OCI-LY3 (cell line): ENCODE measurements at regions not wholly inside any gene's neighbourhood (a gene's known extent, or its start where the extent isn't known, plus 50 kb on each side); places are given as distances from the start of the nearest gene placed in this dataset.

ENCODE experiments used
- H2AFZ ChIP-seq: fragments of 200-600, 300-600 bp; shearing (Covaris generic); 2 replicates; pipeline ENCODE4 v1.6.0; 2014; ENCODE audit warnings: antibody characterized with exemption, low read depth, low read length
- H3K27ac ChIP-seq: fragments of 200-600, 300-600 bp; sonication (generic); 2 replicates; pipeline ENCODE4 v1.5.1; 2014; ENCODE audit warnings: mild to moderate bottlenecking, low read length, moderate library complexity, mixed read lengths
- H3K27me3 ChIP-seq: fragments of 200-600, 300-600 bp; sonication (generic); 2 replicates; pipeline ENCODE4 v1.6.1; 2014; ENCODE audit warnings: low read depth, low read length, mixed read lengths
- H3K36me3 ChIP-seq: fragments of 200-600, 300-600 bp; sonication (generic); replicated peaks from 2 replicates; pipeline ENCODE3; 2014; ENCODE audit warnings: low read depth, low read length, mixed read lengths
- H3K4me1 ChIP-seq: fragments of 300-600, 200-600 bp; sonication (generic); 2 replicates; pipeline ENCODE4 v1.6.1; 2014; ENCODE audit warnings: low read length, mixed read lengths
- H3K4me2 ChIP-seq: fragments of 200-600, 300-600 bp; sonication (generic); 2 replicates; pipeline ENCODE4 v1.6.1; 2014; ENCODE audit warnings: low read length, mixed read lengths
- H3K4me3 ChIP-seq: fragments of 300-600, 200-600 bp; sonication (generic); 2 replicates; pipeline ENCODE4 v1.5.1; 2014; ENCODE audit warnings: antibody characterized with exemption, mild to moderate bottlenecking, low read length, moderate library complexity
- H3K79me2 ChIP-seq: fragments of 300-600, 200-600 bp; shearing (Covaris generic); 2 replicates; pipeline ENCODE4 v1.6.1; 2014; ENCODE audit warnings: mild to moderate bottlenecking, low read length, mixed read lengths
- H3K9ac ChIP-seq: fragments of 300-600, 200-600 bp; shearing (Covaris generic); 2 replicates; pipeline ENCODE4 v1.6.0; 2014; ENCODE audit warnings: mild to moderate bottlenecking, low read length, moderate library complexity
- H3K9me3 ChIP-seq: fragments of 200-600, 300-600 bp; shearing (Covaris generic); 2 replicates; pipeline ENCODE4 v1.6.1; 2014; ENCODE audit warnings: low read length, mixed read lengths; ENCODE audit not compliant: insufficient read depth
- H4K20me1 ChIP-seq: fragments of 200-600, 300-600 bp; sonication (generic); 2 replicates; pipeline ENCODE4 v1.6.1; 2016; ENCODE audit warnings: low read length, mixed read lengths; ENCODE audit not compliant: insufficient read depth
- CTCF ChIP-seq: fragments of 200-600, 300-600 bp; sonication (generic); IDR thresholded peaks from 2 replicates; pipeline ENCODE4 v1.5.1; 2014; ENCODE audit warnings: antibody characterized with exemption, low read length, low read depth
- EZH2phosphoT487 ChIP-seq: fragments of 200-600 bp; shearing (Covaris generic); IDR thresholded peaks from 2 replicates; pipeline ENCODE4 v1.6.1; 2018; ENCODE audit warnings: antibody characterized with exemption, mixed run types, low read depth

- Histone ChIP-seq H3K4me2 (no peak overlapping the region), H3K4me1 (peaks cover 13% of the 10 kb centered on the region), H3K27me3 (peaks cover 75% of the 10 kb centered on the region), H3K9me3 (no peaks in the 10 kb centered on the region), H3K79me2 (no peaks in the 10 kb centered on the region), H3K36me3 (no peaks in the 10 kb centered on the region), H2AFZ (no peak overlapping the region), H3K9ac (no peak overlapping the region), H4K20me1 (peaks cover 8% of the 10 kb centered on the region; the same call in 1 of the 2 replicates), H3K27ac (no peak overlapping the region), H3K4me3 (no peak overlapping the region)
- TF ChIP-seq EZH2phosphoT487 = no peak
- TF ChIP-seq CTCF = no peak
Measured at GRCh38 chr3:64970634-64971033, 282.8 kb upstream of the ADAMTS9 start.

GRCh38 chr3:64961301-64961700 lies 273.5 kb upstream of the ADAMTS9 start:
- no peak for TF ChIP-seq CTCF
- TF ChIP-seq EZH2phosphoT487 = no peak
- H3K9ac ChIP-seq = no peak overlapping the region
- H4K20me1 ChIP-seq = no peaks in the 10 kb centered on the region
- no peak overlapping the region for H3K27ac ChIP-seq
- H3K4me3 ChIP-seq = no peak overlapping the region
- H3K79me2 ChIP-seq = no peaks in the 10 kb centered on the region
- no peaks in the 10 kb centered on the region for H3K9me3 ChIP-seq
- H3K4me2 ChIP-seq = no peak overlapping the region
- no peaks in the 10 kb centered on the region for H3K4me1 ChIP-seq
- peaks cover 18% of the 10 kb centered on the region; the same call in 1 of the 2 replicates for H3K27me3 ChIP-seq
- no peaks in the 10 kb centered on the region for H3K36me3 ChIP-seq
- H2AFZ ChIP-seq = no peak overlapping the region

GRCh38 chr3:64958199-64958843 lies 270.5 kb upstream of the ADAMTS9 start:
- H3K27me3 ChIP-seq = peaks cover 29% of the 10 kb centered on the region
- no peak overlapping the region for H3K27ac ChIP-seq
- no peaks in the 10 kb centered on the region for H3K36me3 ChIP-seq
- no peaks in the 10 kb centered on the region for H3K79me2 ChIP-seq
- H3K4me1 ChIP-seq = no peaks in the 10 kb centered on the region
- H3K9me3 ChIP-seq = no peaks in the 10 kb centered on the region
- H3K4me3 ChIP-seq = no peak overlapping the region
- no peak overlapping the region for H3K9ac ChIP-seq
- TF ChIP-seq CTCF (no peak), EZH2phosphoT487 (no peak)
- H2AFZ ChIP-seq = no peak overlapping the region
- no peak overlapping the region for H3K4me2 ChIP-seq
- no peaks in the 10 kb centered on the region for H4K20me1 ChIP-seq

GRCh38 chr3:64957408-64958198 lies 269.8 kb upstream of the ADAMTS9 start:
- H3K36me3 ChIP-seq = no peaks in the 10 kb centered on the region
- no peaks in the 10 kb centered on the region for H3K79me2 ChIP-seq
- no peak overlapping the region for H3K4me2 ChIP-seq
- H3K4me1 ChIP-seq = no peaks in the 10 kb centered on the region
- peaks cover 29% of the 10 kb centered on the region for H3K27me3 ChIP-seq
- no peak overlapping the region for H3K4me3 ChIP-seq
- H3K9me3 ChIP-seq = no peaks in the 10 kb centered on the region
- no peak overlapping the region for H3K9ac ChIP-seq
- H3K27ac ChIP-seq = no peak overlapping the region
- H4K20me1 ChIP-seq = no peaks in the 10 kb centered on the region
- no peak overlapping the region for H2AFZ ChIP-seq
- TF ChIP-seq EZH2phosphoT487 (no peak), CTCF (no peak)
